Endothelial cell of umbilical vein (primary cell): ENCODE measurements at regions not wholly inside any gene's neighbourhood (a gene's known extent, or its start where the extent isn't known, plus 50 kb on each side); places are given as distances from the start of the nearest gene placed in this dataset.

ENCODE experiments used
- BruUV-seq: library from RNA; stranded (reverse); fragments of 400-500 nt; replicated peaks from 2 replicates; lab custom pipeline; 2021; lab: Mats Ljungman, UMichigan
- CTCF ChIA-PET: fragments of 300-600, 350-600 bp; sonication (Branson Sonifier 250); formaldehyde crosslinking; loops from one replicate; lab custom pipeline; 2021; ENCODE audit warnings: antibody characterized with exemption, inconsistent platforms; lab: Charles Lee
- POLR2A ChIA-PET: fragments of 300-600, 350-600 bp; sonication (Branson Sonifier 250); formaldehyde crosslinking; loops from one replicate; lab custom pipeline; 2021; ENCODE audit warnings: antibody characterized with exemption, inconsistent platforms; lab: Charles Lee
- DNase-seq: peaks from one replicate; pipeline ENCODE4 v3.0.0-alpha.2; 2011; ENCODE audit warnings: low read depth, low spot score
- FAIRE-seq: peaks from 2 replicates; lab custom pipeline; 2011; peaks lifted over from hg19 to GRCh38; lab: Jason Lieb, UNC
- H2AFZ ChIP-seq: 2 replicates; pipeline ENCODE4 v1.6.0; 2012; ENCODE audit warnings: low read depth, low read length, control low read depth, inconsistent platforms
- H3K27ac ChIP-seq: 2 replicates; pipeline ENCODE4 v1.5.1; 2011; ENCODE audit warnings: low read depth, mild to moderate bottlenecking, control low read depth, low read length, moderate library complexity; ENCODE audit not compliant: insufficient read depth
- H3K27me3 ChIP-seq, 2 experiments: 2 replicates each; pipeline versions ENCODE4 v1.6.0 to v1.6.1; 2011; ENCODE audit warnings: low read length in 2 of 2, mixed read lengths in 1 of 2; ENCODE audit not compliant: control insufficient read depth in 2 of 2, insufficient read depth in 2 of 2
- H3K36me3 ChIP-seq, 2 experiments: 2 replicates in 1 of 2; 3 replicates in 1 of 2; pipeline ENCODE4 v1.5.1; 2011; ENCODE audit warnings: low read length in 2 of 2, mild to moderate bottlenecking in 1 of 2, moderate library complexity in 1 of 2; ENCODE audit not compliant: control insufficient read depth in 2 of 2, insufficient read depth in 2 of 2; ENCODE audit errors: extremely low read depth in 1 of 2
- H3K4me1 ChIP-seq: 3 replicates; pipeline ENCODE4 v1.5.1; 2011; ENCODE audit warnings: mild to moderate bottlenecking, low read length; ENCODE audit not compliant: control insufficient read depth, insufficient read depth; ENCODE audit errors: extremely low read depth
- H3K4me2 ChIP-seq: 2 replicates; pipeline ENCODE4 v1.6.1; 2011; ENCODE audit warnings: low read length, control low read depth, mixed read lengths; ENCODE audit not compliant: insufficient read depth
- H3K4me3 ChIP-seq, 3 experiments: fragments of 200-600 bp in 1 of 3; sonication (generic), shearing (Covaris generic) in 1 of 3; replicated peaks in 1 of 3; 2 replicates each; pipeline ENCODE4 v1.5.1; 2011 to 2016; ENCODE audit warnings: control low read depth in 3 of 3, low read length in 3 of 3, mild to moderate bottlenecking in 2 of 3, inconsistent platforms in 1 of 3, low read depth in 1 of 3, moderate library complexity in 1 of 3; ENCODE audit not compliant: insufficient read depth in 1 of 3
- H3K79me2 ChIP-seq: 2 replicates; pipeline ENCODE4 v1.6.0; 2012; ENCODE audit warnings: low read length, inconsistent platforms; ENCODE audit not compliant: control insufficient read depth, insufficient read depth
- H3K9ac ChIP-seq: replicated peaks from 2 replicates; pipeline ENCODE3; 2011; ENCODE audit warnings: low read length, control low read depth; ENCODE audit not compliant: insufficient read depth; ENCODE audit errors: extremely low read depth
- H3K9me1 ChIP-seq: replicated peaks from 3 replicates; pipeline ENCODE4 v1.6.0; 2011; ENCODE audit warnings: mild to moderate bottlenecking, low read length; ENCODE audit not compliant: control insufficient read depth, insufficient read depth; ENCODE audit errors: extremely low read depth
- H3K9me3 ChIP-seq: replicated peaks from 2 replicates; pipeline ENCODE4 v1.5.1; 2012; ENCODE audit warnings: low read length, inconsistent platforms; ENCODE audit not compliant: control insufficient read depth, insufficient read depth
- H4K20me1 ChIP-seq: replicated peaks from 2 replicates; pipeline ENCODE3; 2011; ENCODE audit warnings: mild to moderate bottlenecking, low read length; ENCODE audit not compliant: control insufficient read depth, insufficient read depth; ENCODE audit errors: extremely low read depth
- EZH2 ChIP-seq: IDR thresholded peaks from 2 replicates; pipeline ENCODE4 v1.6.1; 2012; ENCODE audit warnings: borderline replicate concordance, low read depth, mild to moderate bottlenecking, moderate library complexity, low read length, inconsistent platforms; ENCODE audit not compliant: severe bottlenecking
- FOS ChIP-seq: IDR thresholded peaks from 2 replicates; pipeline ENCODE4 v1.6.1; 2011; ENCODE audit warnings: mild to moderate bottlenecking, low read length, moderate library complexity, borderline replicate concordance; ENCODE audit not compliant: insufficient read depth
- GATA2 ChIP-seq: IDR thresholded peaks from 2 replicates; pipeline ENCODE4 v1.7.0; 2011; ENCODE audit warnings: low read depth, mild to moderate bottlenecking, moderate library complexity, mixed read lengths, low read length; ENCODE audit not compliant: insufficient read length, insufficient read depth
- JUN ChIP-seq: IDR thresholded peaks from 2 replicates; pipeline ENCODE4 v1.6.1; 2011; ENCODE audit warnings: borderline replicate concordance, low read depth; ENCODE audit not compliant: insufficient read length, insufficient read depth
- MYC ChIP-seq: IDR thresholded peaks from one replicate; pipeline ENCODE4 v1.6.1; 2011; ENCODE audit warnings: mild to moderate bottlenecking, low read depth, low read length
- POLR2A ChIP-seq: IDR thresholded peaks from 2 replicates; pipeline ENCODE4 v1.6.1; 2012; ENCODE audit warnings: low read depth, mild to moderate bottlenecking, control low read depth, low read length
- POLR2AphosphoS5 ChIP-seq: IDR thresholded peaks from 2 replicates; pipeline ENCODE4 v1.6.1; 2012; ENCODE audit warnings: low read depth, mild to moderate bottlenecking, control low read depth, low read length, moderate library complexity; ENCODE audit not compliant: insufficient read depth
- dilution Hi-C: fragments of 300-500 bp; cut with MboI; formaldehyde crosslinking; loops from one replicate; pipeline ENCODE4 v1.15.0; 2019; ENCODE audit warnings: low sequenced_read_pairs; ENCODE audit not compliant: extremely low pct_ligation_motif_present
- intact Hi-C: fragments of 100-400 bp; cut with micrococcal nuclease; formaldehyde crosslinking; loops from one replicate; pipeline ENCODE4 v1.10.0; 2022
- TF ChIP-seq, protein P1 (sequence below): IDR thresholded peaks from 2 replicates; pipeline ENCODE4 v1.6.1; 2011; ENCODE audit not compliant: insufficient read depth, insufficient read length
- TF ChIP-seq, protein P2 (sequence below), 2 donors: IDR thresholded peaks; 1 replicate in 1 of 2; 2 replicates in 1 of 2; pipeline ENCODE4 v1.5.1; 2011; ENCODE audit warnings: low read length in 2 of 2, mild to moderate bottlenecking in 2 of 2, moderate library complexity in 2 of 2, control low read depth in 1 of 2, inconsistent platforms in 1 of 2, low read depth in 1 of 2; ENCODE audit not compliant: insufficient read depth in 1 of 2; ENCODE audit errors: extremely low read depth in 1 of 2

DNA sequence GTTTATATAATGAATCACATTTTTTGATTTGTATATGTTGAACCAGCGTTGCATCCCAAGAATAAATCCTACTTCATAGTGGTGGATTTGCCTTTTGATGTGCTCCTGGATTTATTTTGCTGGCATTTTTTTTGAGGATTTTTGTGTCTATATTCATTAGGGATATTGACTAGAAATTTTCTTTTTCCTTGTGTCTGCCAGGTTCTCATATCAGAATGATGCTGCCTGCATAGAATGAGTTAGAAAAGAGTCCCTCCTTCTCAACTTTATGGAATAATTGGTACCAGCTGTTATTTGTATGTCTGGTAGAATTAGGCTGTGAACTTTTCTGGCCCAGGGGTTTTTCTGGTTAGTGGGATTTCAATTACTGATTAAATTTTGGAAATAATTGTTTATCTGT is 457.4 kb upstream of the DSEL start:
- H3K4me2 ChIP-seq, result no peak overlapping the region
- H3K4me1 ChIP-seq, result no peaks in the 10 kb centered on the region
- no peaks in the 10 kb centered on the region for H3K9me3 ChIP-seq
- H3K36me3 ChIP-seq, result no peaks in the 10 kb centered on the region
- ChIA-PET POLR2A (no interaction called here), CTCF (no interaction called here)
- no peaks in the 10 kb centered on the region for H3K9me1 ChIP-seq
- no peaks in the 10 kb centered on the region for H3K27me3 ChIP-seq
- FAIRE-seq (no peak), DNase-seq (no peak)
- no peaks in the 10 kb centered on the region for H3K79me2 ChIP-seq
- H3K4me3 ChIP-seq, result no peak overlapping the region
- no TSS peak for BruUV-seq
- dilution Hi-C loops (no loop called here), intact Hi-C loops (no loop called here)
- no peak for TF ChIP-seq JUN
- no peak for TF ChIP-seq GATA2
- TF ChIP-seq FOS, result no peak
- no peak for TF ChIP-seq POLR2A
- no peak for TF ChIP-seq POLR2AphosphoS5
- TF ChIP-seq, protein P1, sequence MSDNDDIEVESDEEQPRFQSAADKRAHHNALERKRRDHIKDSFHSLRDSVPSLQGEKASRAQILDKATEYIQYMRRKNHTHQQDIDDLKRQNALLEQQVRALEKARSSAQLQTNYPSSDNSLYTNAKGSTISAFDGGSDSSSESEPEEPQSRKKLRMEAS, result no peak
- no peak for TF ChIP-seq EZH2
- TF ChIP-seq, protein P2, sequence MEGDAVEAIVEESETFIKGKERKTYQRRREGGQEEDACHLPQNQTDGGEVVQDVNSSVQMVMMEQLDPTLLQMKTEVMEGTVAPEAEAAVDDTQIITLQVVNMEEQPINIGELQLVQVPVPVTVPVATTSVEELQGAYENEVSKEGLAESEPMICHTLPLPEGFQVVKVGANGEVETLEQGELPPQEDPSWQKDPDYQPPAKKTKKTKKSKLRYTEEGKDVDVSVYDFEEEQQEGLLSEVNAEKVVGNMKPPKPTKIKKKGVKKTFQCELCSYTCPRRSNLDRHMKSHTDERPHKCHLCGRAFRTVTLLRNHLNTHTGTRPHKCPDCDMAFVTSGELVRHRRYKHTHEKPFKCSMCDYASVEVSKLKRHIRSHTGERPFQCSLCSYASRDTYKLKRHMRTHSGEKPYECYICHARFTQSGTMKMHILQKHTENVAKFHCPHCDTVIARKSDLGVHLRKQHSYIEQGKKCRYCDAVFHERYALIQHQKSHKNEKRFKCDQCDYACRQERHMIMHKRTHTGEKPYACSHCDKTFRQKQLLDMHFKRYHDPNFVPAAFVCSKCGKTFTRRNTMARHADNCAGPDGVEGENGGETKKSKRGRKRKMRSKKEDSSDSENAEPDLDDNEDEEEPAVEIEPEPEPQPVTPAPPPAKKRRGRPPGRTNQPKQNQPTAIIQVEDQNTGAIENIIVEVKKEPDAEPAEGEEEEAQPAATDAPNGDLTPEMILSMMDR (IDR thresholded peaks at IDR 0.05; ENCODE audit: extremely low read depth in 1 of 2, insufficient read depth in 1 of 2, low read depth in 1 of 2, low read length in 2 of 2), result no peak
- TF ChIP-seq MYC, result no peak
- H2AFZ ChIP-seq, result no peak overlapping the region
- H4K20me1 ChIP-seq, result no peaks in the 10 kb centered on the region
- H3K27ac ChIP-seq, result no peak overlapping the region
- H3K9ac ChIP-seq, result no peak overlapping the region
